A673 (cell line): ENCODE measurements at regions not wholly inside any gene's neighbourhood (a gene's known extent, or its start where the extent isn't known, plus 50 kb on each side); places are given as distances from the start of the nearest gene placed in this dataset.

Experiments
- EZH2 ChIP-seq: fragments of 200-600 bp; sonication (generic); IDR thresholded peaks from 2 replicates; pipeline ENCODE4 v1.6.1; 2017; ENCODE audit warnings: borderline replicate concordance, low read depth, mild to moderate bottlenecking, mixed read lengths, antibody characterized with exemption, low read length; ENCODE audit not compliant: poor library complexity, severe bottlenecking
- TF ChIP-seq, protein P1 (sequence below): fragments of 300-800, 200-600 bp; sonication (generic); conservative IDR thresholded peaks from 2 replicates; pipeline ENCODE4 v1.5.1; 2017; ENCODE audit warnings: low read depth, mild to moderate bottlenecking, antibody characterized with exemption, low read length, moderate library complexity, mixed read lengths

DNA sequence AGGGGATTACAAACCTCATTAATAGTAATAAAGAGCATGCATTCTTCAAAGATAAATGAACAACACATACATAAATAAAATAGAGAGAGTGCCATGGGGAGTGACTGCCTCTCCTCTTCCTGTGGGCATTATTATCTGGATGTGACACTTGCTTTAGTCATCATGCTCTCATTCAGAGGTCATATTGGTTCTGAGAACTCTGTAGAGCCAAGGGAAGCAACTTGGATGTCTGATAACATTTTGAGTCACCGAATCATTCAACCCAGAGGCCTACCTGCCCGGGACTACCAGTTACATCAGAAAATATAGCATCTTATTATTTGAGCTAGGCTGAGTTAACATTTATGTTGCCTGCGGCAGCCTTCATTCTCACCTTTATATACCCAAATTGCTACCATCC lies 489.5 kb downstream of the STIM2 start:
- TF ChIP-seq, protein P1, sequence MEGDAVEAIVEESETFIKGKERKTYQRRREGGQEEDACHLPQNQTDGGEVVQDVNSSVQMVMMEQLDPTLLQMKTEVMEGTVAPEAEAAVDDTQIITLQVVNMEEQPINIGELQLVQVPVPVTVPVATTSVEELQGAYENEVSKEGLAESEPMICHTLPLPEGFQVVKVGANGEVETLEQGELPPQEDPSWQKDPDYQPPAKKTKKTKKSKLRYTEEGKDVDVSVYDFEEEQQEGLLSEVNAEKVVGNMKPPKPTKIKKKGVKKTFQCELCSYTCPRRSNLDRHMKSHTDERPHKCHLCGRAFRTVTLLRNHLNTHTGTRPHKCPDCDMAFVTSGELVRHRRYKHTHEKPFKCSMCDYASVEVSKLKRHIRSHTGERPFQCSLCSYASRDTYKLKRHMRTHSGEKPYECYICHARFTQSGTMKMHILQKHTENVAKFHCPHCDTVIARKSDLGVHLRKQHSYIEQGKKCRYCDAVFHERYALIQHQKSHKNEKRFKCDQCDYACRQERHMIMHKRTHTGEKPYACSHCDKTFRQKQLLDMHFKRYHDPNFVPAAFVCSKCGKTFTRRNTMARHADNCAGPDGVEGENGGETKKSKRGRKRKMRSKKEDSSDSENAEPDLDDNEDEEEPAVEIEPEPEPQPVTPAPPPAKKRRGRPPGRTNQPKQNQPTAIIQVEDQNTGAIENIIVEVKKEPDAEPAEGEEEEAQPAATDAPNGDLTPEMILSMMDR = no peak
- TF ChIP-seq EZH2 = no peak
